HepG2 (cell line): ENCODE measurements at regions not wholly inside any gene's neighbourhood (a gene's known extent, or its start where the extent isn't known, plus 50 kb on each side); places are given as distances from the start of the nearest gene placed in this dataset.
A peak's percentile ranks its signal among the peaks of the same experiment; 100 is the strongest.

Source experiments
- ATAC-seq: fragments of 200-7000 bp; cut with Tn5 transposase; 3 replicates; pipeline ENCODE4 v1.9.1; 2020; ENCODE audit warnings: mild to moderate bottlenecking, moderate library complexity
- BruUV-seq: library from RNA; stranded (reverse); fragments of 400-500 nt; replicated peaks from 2 replicates; lab custom pipeline; 2021; lab: Mats Ljungman, UMichigan
- CTCF ChIA-PET: fragments of 300-600 bp; formaldehyde crosslinking; extraction: SDS; loops from one replicate; lab custom pipeline; 2021; ENCODE audit warnings: low total read pairs, inconsistent platforms, low intra/inter-chr PET ratio; lab: Yijun Ruan, JAX
- POLR2A ChIA-PET: fragments of 350-600 bp; sonication (Branson Sonifier 250); formaldehyde crosslinking; loops from one replicate; lab custom pipeline; 2020; ENCODE audit warnings: antibody characterized with exemption, inconsistent platforms; lab: Yijun Ruan, JAX
- DNase-seq: peaks from one replicate; pipeline ENCODE4 v3.0.0-alpha.2; 2015; ENCODE audit warnings: low spot score
- FAIRE-seq: peaks from 3 replicates; lab custom pipeline; 2011; peaks lifted over from hg19 to GRCh38; lab: Jason Lieb, UNC
- H2AFZ ChIP-seq: one replicate; pipeline ENCODE4 v1.6.1; 2011; ENCODE audit warnings: low read length, inconsistent platforms
- H3K27ac ChIP-seq: fragments of 300-600 bp; 3 replicates; pipeline ENCODE4 v1.8.0; 2011; ENCODE audit warnings: mixed run types, mild to moderate bottlenecking, mixed read lengths, low read length, inconsistent platforms; ENCODE audit not compliant: insufficient read depth; ENCODE audit errors: extremely low read length
- H3K27me3 ChIP-seq, 2 experiments: fragments of 200-600 bp in 1 of 2; 2 replicates in 1 of 2; 3 replicates in 1 of 2; pipeline versions ENCODE4 v1.6.0 to v1.8.0; 2011; ENCODE audit warnings: low read length in 2 of 2, mild to moderate bottlenecking in 2 of 2, moderate library complexity in 2 of 2, inconsistent platforms in 1 of 2; ENCODE audit not compliant: insufficient read depth in 2 of 2, control insufficient read depth in 1 of 2
- H3K36me3 ChIP-seq, 2 experiments: fragments of 200-600 bp in 1 of 2; replicated peaks in 1 of 2; 2 replicates in 1 of 2; 3 replicates in 1 of 2; pipeline versions ENCODE4 v1.5.1 to v1.8.0; 2011; ENCODE audit warnings: low read length in 2 of 2, inconsistent platforms in 1 of 2; ENCODE audit not compliant: insufficient read depth in 2 of 2, control insufficient read depth in 1 of 2
- H3K4me1 ChIP-seq: 2 replicates; pipeline ENCODE4 v1.5.1; 2012; ENCODE audit warnings: low read length, inconsistent platforms; ENCODE audit not compliant: insufficient read depth
- H3K4me2 ChIP-seq: 2 replicates; pipeline ENCODE4 v1.6.0; 2011; ENCODE audit warnings: low read depth, low read length, inconsistent platforms
- H3K4me3 ChIP-seq, 3 experiments: fragments of 200-600 bp in 1 of 3; sonication (generic), shearing (Covaris generic) in 1 of 3; replicated peaks in 1 of 3; 2 replicates each; pipeline ENCODE4 v1.5.1; 2011 to 2016; ENCODE audit warnings: low read length in 3 of 3, inconsistent platforms in 2 of 3, low read depth in 2 of 3, mild to moderate bottlenecking in 2 of 3, control low read depth in 1 of 3, mixed read lengths in 1 of 3; ENCODE audit not compliant: insufficient read depth in 1 of 3
- H3K79me2 ChIP-seq: one replicate; pipeline ENCODE4 v1.6.1; 2011; ENCODE audit warnings: low read length, inconsistent platforms; ENCODE audit not compliant: insufficient read depth
- H3K9ac ChIP-seq: 2 replicates; pipeline ENCODE4 v1.6.0; 2011; ENCODE audit warnings: mild to moderate bottlenecking, low read depth, low read length, inconsistent platforms; ENCODE audit not compliant: insufficient read depth
- H3K9me3 ChIP-seq: 2 replicates; pipeline ENCODE4 v1.5.1; 2012; ENCODE audit warnings: mild to moderate bottlenecking, low read length
- H4K20me1 ChIP-seq: 2 replicates; pipeline ENCODE4 v1.6.0; 2011; ENCODE audit warnings: inconsistent platforms, mild to moderate bottlenecking, low read length, moderate library complexity; ENCODE audit not compliant: insufficient read depth
- HNRNPK ChIP-seq: fragments of 200-400 bp; formaldehyde crosslinking; IDR thresholded peaks from 2 replicates; pipeline ENCODE4 v1.6.1; 2018; ENCODE audit warnings: low read length, low read depth, moderate library complexity, mild to moderate bottlenecking; ENCODE audit not compliant: poor library complexity, severe bottlenecking
- ZFP37 ChIP-seq: sonication (generic); formaldehyde crosslinking; IDR thresholded peaks from 2 replicates; pipeline ENCODE4 v1.4.0; 2020; ENCODE audit warnings: missing genetic modification reagents, borderline replicate concordance
- ZNF44 ChIP-seq: sonication (generic); formaldehyde crosslinking; IDR thresholded peaks from 2 replicates; pipeline ENCODE4 v1.5.1; 2020; ENCODE audit warnings: mild to moderate bottlenecking, missing genetic modification reagents
- ZNF563 ChIP-seq: sonication (generic); formaldehyde crosslinking; IDR thresholded peaks from 2 replicates; pipeline ENCODE4 v1.8.0; 2022; ENCODE audit warnings: mild to moderate bottlenecking, moderate library complexity, missing genetic modification reagents
- WGBS: methylation state at CpG from one replicate; pipeline ENCODE4 v1.1.6; 2017; ENCODE audit warnings: low lambda C conversion rate; 5-methylcytosine and 5-hydroxymethylcytosine counted together
- in situ Hi-C: cut with HindIII; loops from 2 replicates; pipeline ENCODE4 v1.10.0; 2017; ENCODE audit warnings: low pct_unique_long_range_greater_than_20kb; ENCODE audit not compliant: extremely low pct_ligation_motif_present
- intact Hi-C: fragments of 100-400 bp; cut with micrococcal nuclease; formaldehyde crosslinking; loops from one replicate; pipeline ENCODE4 v1.10.0; 2022; ENCODE audit not compliant: unreplicated experiment

DNA sequence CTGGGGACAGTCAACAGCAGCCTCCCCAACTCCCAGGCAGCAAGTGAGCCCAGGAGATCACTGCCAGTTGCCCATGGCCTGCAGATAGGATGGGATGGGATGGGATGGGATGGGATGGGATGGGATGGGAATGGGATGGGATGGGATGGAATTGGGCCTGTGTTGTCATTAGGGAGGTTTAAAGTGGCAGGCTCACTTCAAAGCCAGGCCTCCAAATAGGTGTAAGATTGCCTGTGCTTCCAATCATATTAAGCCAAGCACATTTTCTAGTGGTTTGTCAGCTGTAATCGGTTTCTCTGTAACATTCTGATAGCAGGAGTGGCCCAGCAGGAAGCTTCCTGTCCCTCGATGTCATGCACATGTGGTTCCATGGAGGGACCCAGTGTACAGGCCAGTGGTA, 82.7 kb upstream of the NXT1 start:
- intact Hi-C loops = no loop called here
- no peak for TF ChIP-seq ZNF44 (CRISPR knock-in tag)
- no peak for TF ChIP-seq ZFP37 (CRISPR knock-in tag)
- TF ChIP-seq HNRNPK = peak; percentile 93
- H3K9ac ChIP-seq = no peak overlapping the region
- no peak overlapping the region for H3K4me2 ChIP-seq
- POLR2A ChIA-PET = no interaction called here
- H3K27ac ChIP-seq = no peak overlapping the region
- peaks cover 23% of the 10 kb centered on the region for H3K4me1 ChIP-seq
- CTCF ChIA-PET = no interaction called here
- no peak for ATAC-seq
- no peak overlapping the region for H2AFZ ChIP-seq
- no peaks in the 10 kb centered on the region for H3K79me2 ChIP-seq
- H3K9me3 ChIP-seq = peaks cover 24% of the 10 kb centered on the region
- DNase-seq = no peak
- in situ Hi-C loops = no loop called here
- peaks cover 2 to 7% of the 10 kb centered on the region in 2 experiments; a peak in 2 of 5 replicates for H3K27me3 ChIP-seq
- no peaks in the 10 kb centered on the region for H3K36me3 ChIP-seq
- no peak for FAIRE-seq
- WGBS = 0% methylated on average over 2 of the region's 2 CpGs
- BruUV-seq = no TSS peak
- no peak overlapping the region for H3K4me3 ChIP-seq
- no peaks in the 10 kb centered on the region for H4K20me1 ChIP-seq

DNA sequence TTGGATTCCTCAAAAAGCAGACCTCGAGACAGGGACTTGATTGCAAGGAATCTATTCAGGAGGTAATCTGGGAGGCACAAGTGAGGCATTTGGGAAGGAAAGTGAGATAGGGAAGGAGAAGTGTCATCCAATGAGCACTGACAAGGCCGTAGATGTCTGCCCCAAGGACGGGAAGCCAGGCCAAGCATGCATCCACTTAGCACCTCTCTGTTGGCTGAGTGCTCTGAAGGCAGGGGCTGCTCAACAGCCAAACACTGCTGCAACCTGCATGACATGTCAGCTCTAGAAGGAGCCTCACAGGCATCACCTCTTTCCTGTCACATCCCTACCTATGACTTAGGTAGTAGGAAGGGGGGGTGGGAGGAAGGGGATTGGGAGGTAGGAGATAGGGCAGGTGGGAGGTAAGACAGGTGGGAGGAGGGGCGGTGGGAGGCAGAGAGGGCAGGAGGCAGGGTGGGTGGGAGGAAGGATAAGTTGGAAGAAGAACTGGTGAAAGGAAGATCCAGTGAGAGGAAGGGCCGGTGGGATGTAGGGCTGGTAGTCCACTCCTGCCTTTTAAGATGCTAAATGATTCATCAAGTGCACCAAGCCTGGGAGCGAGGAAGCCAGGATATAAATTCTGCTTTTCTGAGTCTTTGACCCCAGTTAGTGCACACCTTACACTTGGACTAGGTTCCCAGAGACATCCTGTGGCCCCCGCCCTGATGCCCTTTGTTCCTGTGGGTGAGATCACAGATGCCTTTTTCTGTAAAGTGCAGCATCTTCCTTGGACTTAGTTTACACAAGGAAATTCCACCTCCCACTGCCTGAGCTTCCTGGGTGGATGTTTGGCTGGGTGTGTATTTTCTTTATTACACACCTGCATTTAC, 83.8 kb upstream of the NXT1 start:
- no peaks in the 10 kb centered on the region for H3K36me3 ChIP-seq
- no peak overlapping the region for H3K4me2 ChIP-seq
- BruUV-seq = no TSS peak
- CTCF ChIA-PET = no interaction called here
- WGBS = 27% methylated on average over 7 of the region's 7 CpGs
- FAIRE-seq (no peak), ATAC-seq (no peak)
- peaks cover 24% of the 10 kb centered on the region for H3K9me3 ChIP-seq
- H3K4me1 ChIP-seq = peaks cover 23% of the 10 kb centered on the region
- H3K9ac ChIP-seq = no peak overlapping the region
- TF ChIP-seq HNRNPK = peak; percentile 15
- TF ChIP-seq ZNF563 (CRISPR knock-in tag) = no peak
- TF ChIP-seq, all 625 proteins: peak for 1
- H3K79me2 ChIP-seq = no peaks in the 10 kb centered on the region
- POLR2A ChIA-PET = no interaction called here
- intact Hi-C loops = no loop called here
- no peak overlapping the region for H2AFZ ChIP-seq
- H3K4me3 ChIP-seq = no peak overlapping the region
- in situ Hi-C loops = no loop called here
- no peaks in the 10 kb centered on the region for H4K20me1 ChIP-seq
- DNase-seq = no peak
- H3K27me3 ChIP-seq = peaks cover 2 to 7% of the 10 kb centered on the region in 2 experiments; a peak in 2 of 5 replicates
- no peak overlapping the region for H3K27ac ChIP-seq
